ENCODE measurements at regions not wholly inside any gene's neighbourhood (a gene's known extent, or its start where the extent isn't known, plus 50 kb on each side); places are given as distances from the start of the nearest gene placed in this dataset.

DNA sequence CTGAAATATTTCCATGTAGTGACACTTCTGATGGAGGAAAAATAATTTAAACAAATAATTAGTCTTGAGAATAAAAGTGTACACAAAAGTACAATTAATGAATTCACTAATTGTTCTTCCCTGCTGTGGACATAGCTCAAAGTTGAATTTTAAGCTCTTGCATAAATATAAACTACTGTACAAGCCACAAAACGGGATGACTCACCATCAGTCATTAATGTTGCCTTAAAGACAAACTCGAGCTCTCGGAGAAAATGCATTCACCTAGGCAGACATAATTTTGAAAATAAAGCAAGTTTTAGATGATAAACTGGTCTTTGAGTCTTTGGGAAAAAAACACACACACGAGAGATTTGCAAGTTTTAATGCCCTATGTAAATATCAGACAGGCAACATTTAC, 436.4 kb downstream of the ZNF521 start:
- no peak for DNase-seq

DNA sequence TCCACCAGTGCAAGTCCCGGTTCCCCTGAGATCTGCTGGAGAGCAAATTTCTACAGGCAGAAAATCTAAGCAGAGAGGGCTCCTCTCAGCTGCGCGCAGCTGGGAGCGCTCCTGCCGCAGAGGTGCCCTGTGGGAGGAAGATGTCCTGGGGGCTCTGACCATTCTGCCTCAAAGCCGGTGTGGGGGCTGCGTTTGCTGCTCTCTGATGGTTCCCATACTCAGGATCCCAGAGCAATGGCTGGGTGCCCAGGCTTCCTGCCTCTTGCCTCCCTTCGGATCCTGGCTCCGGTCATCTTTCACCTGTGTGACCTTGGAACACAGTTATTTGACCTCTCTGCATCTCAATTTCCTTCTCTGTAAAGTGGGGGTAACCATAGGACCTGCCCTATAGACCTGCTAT, 434.2 kb downstream of the ZNF521 start:
- DNase-seq: no peak

DNA sequence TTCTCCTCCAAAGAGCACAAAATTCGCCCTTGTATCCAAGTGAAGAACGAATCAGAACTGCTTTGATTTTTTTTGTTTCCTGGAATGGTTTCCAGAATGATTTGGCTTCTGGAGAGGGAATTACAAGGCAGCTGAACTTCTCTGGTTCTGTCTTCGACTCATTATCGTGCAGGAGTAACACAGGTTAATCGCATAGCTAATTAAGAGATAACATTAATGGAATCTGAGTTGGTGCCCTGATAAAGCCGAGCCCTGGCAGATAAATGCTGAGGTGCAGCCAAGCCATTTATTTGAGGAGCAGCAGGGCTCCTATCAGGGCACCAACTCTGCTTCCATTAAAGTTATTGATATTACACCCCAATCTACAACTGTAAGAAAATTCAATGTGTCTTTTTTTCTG, 433.7 kb downstream of the ZNF521 start:
- no peak for DNase-seq

DNA sequence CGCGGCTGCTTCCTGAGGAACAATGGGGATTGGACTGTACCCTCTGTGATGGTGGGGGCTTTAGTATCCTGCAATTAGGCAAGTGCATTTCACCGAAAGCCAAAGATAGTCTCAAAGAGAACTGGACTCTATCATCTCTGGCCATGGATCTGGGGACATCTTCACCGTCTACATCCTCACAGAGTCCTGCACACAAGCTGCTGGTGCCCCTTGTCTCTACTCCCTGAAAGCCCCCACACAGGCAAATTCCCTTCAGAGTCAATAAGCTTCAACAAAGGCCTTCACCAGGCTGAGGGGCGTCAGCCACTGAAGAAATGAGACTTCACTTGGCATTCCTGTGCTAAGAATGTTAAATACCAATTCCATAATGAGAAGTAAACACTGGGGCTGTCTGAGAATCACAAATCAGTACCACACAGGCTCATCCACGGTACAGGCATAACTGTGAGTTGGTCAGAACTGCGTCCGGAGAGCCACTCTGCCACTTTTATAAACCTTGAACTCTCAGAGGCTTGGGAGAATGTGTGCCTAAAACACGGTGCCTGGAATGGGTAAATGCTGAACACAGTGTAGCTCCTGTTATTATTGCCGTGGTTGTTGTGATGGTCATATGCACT, 432.7 kb downstream of the ZNF521 start:
- DNase-seq: no peak

DNA sequence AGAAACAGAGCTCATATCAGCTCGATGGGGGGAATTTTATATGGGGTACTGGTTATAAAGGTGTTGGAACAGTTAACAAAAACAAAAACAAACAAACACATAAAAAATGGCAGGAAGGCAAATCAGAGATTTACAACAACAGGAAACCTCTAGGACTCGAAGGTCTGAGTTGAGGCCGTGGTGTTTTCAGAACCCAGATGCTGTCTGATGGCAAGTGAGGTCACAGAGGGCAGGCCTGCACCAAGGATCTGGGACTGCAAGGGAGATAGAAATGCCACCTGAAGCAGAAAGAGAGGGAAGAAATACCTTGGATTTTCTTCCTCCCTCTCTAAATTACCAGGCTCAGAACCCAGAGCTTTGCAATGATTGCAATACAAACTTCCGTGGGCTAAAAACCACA, 429.5 kb downstream of the ZNF521 start:
- DNase-seq: no peak

DNA sequence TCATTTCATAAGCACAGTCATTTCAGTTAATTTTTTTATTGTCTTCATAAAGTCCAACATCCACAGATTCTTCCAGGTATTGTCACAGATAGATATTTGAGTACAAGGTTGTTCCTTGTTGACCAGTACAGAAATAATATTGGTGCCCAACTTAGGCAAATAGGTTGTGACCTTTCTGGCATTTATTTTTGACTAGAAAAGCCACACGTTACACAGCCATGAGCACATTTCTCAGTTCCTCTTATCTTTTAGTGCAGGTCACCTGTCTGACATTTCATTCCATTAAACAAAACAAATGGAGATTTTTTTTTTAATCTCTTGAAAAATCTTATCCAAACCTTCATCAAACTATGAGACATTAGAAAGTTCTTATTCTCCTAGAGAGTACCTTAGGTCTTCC, 428.8 kb downstream of the ZNF521 start:
- no peak for DNase-seq

DNA sequence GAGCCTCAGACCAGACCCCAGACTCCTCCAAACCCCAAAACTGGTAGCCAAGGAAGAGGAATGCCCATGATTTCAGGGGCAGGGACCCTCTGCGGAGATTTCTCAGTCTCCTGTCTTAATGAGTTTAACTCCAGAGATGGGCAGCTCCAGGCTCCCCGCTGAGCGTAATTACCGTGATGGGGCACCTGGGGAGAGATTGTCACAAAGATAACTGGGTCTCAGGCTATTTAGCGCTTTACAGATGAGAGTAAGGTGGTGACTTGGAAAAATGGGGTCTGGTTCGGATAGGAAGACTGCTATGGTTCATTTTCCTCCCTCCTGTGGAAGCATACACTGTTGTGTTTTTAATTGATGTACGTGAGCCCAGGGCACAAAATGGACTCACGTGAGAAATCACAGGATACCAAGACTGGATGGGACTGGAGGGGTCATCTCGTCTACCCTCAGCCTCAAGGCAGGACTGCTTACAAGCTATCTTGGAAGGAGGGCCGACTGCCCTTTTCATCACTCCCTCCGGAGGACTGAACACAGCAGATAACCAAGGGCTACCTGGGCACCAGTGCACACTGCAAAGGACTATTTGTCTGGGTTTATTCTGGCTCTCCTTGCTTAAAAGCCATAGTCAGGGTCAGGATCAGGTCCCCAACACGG, 427.8 kb downstream of the ZNF521 start:
- DNase-seq: no peak

DNA sequence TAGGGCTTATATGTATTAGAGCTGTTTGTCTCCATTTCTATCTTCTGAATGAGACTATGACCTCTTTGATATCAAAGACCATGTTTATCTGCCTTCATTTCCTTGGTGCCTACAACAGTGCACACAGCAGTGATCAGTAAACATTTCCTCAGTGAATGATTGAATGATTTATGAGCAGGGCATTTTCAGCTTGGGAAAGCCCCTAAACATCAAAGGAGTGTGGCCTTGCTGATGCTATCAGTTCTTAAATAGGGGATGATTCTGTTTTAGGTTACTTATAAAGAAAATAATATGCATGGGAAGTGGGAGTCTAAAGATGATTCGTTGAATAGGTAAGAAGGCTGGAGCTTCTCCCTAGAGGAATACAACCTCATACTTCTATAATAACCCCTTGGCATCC, 425.3 kb downstream of the ZNF521 start:
- no peak for DNase-seq

DNA sequence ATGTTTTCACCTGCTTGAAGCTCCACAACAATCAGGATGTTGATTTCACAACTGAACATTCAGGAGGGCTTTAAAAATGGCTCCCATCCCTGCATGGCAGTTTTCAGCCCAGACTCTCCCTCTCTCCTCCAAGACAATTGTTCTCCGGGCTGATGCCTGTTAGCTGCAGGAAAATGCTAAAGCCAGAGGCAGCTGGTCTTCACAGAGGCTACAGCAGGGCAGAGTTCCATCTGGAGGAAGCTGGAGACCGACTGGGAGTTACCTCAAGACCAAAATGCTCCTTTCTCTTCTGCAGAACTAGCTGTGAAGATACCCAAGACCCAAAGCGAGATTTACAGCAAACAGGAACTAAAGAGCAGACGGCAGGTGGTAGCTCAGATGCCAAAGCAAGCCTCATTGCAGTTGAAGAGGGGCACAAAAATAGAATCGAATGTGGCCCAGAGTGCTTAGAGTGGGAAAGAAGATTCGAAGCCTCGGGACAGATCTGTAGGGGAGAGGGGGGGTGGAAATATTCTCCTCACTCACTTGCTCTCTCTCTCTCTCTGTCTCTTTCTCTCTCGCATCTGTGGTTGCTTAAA, 423.6 kb downstream of the ZNF521 start:
- DNase-seq: no peak

DNA sequence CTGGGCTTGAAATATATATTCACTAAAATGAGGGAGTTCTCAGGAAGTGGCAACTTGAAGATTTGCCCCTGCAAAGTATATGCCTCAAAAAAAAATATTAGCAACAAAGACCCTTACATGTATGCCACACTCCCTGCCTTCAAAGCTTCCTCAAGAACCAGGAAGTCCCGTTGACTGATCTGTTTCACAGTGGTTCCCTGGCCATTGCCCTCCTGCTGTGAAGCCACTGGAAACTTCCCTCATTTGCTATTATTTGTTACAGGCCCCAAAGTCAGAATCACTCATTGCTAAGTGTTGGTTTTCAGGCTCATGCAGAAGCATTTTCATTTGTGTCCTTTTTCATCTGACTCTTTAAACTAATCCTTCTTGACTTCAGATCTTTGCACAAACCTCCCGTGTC, 421.5 kb downstream of the ZNF521 start:
- no peak for DNase-seq

DNA sequence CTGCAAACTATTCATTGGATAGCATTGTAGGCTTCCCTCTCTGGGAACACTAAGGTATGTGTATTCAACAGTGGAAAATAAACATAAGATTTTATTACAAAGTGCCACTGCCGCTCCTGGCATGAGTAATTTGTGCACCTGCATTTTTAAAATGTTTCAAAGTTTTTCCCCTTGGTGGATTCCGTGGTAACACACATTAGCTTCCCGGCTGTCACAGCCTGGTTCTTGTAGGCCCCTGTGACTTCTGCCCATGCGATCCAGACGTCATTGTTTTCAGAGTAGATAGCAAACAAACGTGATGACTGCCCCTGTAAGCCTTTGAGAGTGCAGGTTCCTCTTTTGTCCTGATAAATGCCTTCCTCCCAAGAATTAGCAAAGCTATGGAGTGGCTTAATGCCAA, 421.0 kb downstream of the ZNF521 start:
- no peak for DNase-seq

DNA sequence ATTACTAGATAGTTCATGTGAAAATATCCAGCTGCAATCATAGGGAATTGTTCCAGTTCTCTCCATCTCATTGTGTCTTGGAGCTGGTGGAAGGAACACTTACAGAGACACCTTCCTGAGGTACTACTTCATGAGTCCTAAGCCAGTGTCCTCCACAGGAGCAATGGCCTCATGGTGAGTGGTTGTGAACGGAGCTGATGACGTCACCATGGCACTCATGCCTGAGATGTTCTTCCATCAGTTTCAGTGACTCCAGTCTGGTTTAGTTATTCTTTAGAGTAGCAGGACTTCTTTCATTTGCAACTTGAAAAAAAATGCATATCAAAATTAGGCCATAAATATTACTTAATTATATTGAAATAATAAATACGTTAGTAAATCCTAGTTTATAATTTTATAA, 418.6 kb downstream of the ZNF521 start:
- no peak for DNase-seq

DNA sequence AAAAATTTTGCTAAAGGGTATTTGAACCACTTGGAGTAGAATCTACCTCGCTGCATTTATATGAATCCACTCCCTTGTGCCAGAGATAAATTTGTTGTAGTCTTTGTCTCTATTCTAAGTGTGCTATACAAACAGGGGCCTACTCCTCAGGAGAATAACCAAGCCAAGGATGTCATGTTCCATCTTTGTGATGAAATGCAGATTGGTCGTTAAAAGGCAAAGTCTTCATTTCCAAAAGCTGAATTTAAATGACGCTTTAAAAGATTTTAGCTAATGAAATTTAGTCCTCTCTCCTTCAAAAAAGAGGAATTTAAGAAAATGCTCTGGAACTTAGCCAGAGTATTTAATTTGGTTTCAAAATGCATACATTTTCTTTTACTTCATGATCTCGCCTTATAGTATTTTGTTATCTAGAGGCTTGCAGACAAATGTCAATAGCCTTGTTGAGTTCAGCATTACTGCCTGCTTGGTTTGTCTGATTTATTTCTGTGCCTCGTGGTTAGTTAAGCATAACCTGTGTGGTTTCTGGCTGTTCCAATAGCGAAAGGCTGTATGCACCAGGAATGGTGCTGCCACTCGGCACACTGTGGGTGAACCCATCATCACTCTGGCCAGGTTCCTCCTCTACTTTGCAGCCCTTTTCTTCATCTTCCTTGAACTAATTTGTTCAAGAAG, 417.6 kb downstream of the ZNF521 start:
- DNase-seq: no peak

DNA sequence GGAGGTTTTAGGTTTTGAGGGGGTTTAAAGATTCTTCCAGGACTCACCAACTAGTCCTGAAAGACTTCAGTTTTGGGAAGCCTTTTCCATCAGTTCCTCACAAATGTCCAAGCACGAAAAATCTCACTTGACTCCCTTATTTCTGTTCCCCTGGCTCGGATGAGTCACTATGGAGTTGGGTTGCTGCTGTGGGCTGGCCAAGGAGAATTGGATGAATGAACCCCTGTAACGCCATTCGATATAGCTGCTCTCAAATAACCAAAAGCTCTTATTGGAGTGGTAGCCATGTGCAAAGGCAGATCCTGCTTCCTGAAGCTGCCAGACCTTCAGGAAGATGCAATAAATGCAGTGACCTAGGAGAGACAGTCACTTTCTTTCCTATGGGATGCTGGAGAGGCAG, 417.0 kb downstream of the ZNF521 start:
- DNase-seq: no peak

DNA sequence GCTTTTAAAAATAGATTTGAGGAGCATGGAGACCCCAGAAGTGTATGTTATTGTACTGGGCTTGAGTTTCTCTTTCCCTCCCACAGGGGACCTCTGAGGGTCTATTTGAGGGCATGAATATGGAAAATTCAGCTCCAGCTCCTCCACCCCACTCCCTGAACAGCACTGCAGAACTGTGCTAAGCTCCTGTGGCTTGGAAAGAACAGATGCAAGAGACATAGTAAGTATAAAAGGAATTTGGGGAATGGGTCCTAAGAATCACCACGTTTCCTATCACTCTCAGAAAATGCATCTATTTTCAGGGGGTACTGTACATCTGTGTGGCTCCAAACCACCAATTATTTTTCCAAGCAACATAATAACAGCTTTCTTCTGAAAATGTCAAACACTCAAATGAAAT, 416.1 kb downstream of the ZNF521 start:
- no peak for DNase-seq

DNA sequence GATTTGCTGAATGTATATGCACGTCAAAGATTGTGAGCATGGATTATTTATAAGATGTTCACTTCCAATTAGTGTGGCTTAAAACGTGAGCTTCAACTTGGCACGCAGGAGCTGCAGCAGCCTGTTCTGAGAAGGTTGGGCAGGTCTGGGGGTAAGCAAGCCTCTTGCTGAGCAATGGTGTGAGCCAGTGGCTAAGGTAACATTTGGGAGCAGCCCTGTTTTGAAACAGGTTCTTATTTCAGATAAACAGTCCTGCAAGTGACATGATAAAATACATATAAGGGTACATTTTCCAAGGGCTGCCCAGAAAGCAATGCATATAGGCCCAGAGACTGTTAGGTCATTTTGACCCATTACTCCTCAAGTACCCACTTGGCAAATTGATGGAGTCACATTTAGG, 415.3 kb downstream of the ZNF521 start:
- DNase-seq: no peak

DNA sequence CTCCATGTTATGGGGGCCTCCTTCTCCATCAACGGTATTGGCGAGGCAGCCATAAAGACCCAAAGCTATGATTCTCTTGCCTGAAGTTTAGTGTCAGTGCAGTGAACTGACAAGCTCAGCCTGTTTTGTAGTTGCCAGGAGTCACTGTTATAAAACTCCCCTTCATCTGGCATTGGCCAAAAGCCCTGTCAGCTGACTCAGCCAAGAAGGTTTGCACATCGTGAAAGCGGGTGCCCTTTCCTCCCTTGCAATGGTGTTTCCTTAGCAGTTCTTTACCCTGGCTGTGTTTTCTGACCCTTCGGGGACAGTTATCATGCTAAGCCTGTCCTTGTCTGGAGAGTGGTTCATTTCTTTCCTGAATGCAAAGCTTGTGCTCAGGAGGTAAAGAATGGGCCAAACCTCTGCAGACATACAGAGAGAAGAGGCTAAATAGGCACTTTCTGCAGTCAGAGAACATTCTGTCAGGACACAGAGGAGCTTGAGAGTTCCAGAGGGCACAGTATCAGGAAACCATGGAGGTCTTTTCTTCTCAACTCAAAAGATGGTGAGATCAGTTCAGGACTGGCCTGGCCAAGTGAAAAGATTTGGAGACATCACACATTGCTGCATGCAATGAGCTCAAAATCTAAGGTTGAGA, 414.2 kb downstream of the ZNF521 start:
- no peak for DNase-seq

DNA sequence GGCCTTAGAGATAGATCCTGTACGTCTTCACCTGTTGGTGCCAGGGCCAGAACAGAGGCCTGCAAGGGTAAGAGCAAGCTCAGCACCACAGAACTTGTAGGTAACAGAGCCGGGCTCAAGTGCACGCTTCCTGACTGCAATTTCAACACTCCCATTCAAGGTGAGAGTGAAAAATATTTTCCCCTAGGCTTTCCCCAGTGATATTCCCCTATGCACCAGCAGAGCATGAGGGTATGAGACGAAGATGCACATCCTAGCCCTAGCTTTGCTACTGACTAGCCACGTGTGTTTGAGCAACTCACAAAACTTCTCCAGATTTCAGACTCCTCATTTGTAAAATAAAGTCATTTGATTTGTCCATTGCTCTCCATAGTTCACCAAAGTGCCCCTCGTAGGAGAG, 411.6 kb downstream of the ZNF521 start:
- no peak for DNase-seq

DNA sequence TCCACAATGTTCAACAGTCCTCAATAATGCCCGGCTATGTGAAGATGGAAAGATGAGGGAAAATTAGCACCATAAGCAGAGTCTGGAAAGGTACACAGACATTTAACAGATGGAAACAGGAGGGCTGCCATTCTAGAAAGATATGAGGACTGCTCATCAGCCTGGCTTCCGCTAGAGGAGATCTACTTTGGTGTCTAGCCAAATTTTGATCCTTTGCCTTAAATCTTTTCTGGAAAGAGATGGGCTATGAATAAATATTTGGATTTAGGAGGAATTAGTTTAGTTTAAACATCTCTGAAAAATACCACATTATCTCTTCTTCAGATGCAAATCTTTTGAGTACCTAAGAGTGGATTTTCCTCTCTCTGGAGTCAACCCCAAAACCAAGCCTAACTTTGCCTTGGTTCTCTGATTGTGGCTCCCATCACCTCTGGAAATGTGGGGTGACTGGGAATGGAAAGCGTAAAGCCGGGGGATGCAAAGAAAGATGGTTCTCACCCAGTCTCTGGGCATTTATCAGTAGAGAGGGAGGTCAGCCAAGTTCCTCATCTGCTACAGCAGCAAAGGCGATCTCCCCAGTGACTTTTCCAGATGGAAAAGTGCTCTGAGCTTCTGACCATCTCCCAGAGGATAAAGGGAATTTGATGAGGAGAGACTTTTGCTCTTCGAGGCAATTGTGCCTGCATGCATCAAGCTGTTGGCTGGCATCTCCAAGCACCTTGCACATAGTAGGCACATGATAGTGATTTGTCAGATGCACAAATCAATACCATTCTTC, 410.6 kb downstream of the ZNF521 start:
- DNase-seq: no peak

DNA sequence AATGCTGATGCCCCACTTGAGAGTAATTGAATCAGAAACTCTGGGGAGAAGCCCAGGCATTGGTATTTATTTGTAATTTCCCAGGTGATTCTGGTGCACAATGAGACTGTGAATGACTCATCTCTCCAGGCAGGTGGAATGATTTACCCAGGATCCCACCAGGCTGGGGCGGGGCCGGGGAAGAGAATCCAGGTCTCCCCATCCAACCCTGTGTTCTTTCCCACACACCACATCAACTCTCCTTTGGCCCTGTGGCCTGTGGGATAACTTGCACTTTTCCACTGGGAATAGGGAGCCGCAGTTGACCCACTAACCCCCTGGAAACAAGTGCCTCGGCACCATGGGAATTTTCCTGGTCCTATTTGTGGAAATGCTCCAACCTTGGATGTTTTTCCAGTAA, 409.8 kb downstream of the ZNF521 start:
- DNase-seq: no peak

DNA sequence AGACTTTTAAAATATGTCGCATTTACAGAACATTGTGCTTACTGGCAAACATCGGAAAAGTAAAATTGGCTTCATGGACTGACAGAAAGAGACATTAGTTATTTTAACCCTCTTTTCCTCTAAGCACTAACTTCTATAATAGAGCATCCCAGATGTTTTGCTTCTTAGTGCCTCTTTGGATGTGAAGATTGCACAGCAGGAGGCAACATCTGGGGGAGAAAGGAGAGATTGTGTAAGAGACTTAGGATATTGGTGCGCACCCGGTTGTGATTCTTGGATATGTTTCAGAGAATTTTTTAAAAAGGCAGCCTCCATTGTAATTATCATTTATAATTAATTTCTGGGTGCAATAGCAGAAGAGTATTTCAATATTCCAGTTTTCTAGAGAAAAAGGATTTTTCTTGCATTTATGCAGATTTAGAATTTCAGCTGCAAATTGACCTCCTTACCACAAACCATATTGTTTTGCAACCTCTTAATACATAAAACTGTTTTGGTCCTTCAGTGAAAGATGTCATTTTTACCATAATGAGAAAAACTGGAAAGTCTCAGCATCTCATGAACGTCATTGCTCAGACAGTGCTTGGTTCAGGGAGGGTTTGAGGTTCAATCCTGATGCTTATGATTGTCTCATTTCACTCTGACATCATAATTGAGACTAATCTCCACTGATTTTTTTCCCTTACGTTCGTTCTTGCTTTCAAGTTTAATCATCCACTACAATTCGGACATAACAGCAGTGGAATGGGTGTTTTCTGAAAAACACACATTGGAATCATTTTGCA, 404.3 kb downstream of the ZNF521 start:
- DNase-seq: no peak

DNA sequence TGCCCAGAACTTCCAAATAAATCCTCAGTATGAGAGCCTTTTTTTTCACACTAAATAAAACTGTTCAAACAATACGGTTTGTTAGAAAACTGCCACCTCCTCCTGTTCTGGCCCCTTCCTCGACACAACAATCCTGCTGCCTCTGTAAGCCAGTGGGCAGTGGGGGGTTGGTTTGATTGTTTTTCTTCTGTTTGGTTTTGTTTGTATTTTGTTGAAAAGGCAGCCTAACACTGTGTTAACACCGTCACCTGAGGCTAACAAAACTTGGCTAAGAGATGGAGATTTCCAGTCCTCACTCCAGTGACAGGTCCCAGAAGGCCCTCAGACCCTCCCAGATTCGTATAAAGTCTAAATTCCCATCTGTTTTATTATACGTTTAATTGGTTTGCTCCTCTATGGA, 402.1 kb downstream of the ZNF521 start:
- DNase-seq: no peak
